Tibial nerve (tissue), 3 donors: ENCODE measurements at regions not wholly inside any gene's neighbourhood (a gene's known extent, or its start where the extent isn't known, plus 50 kb on each side); places are given as distances from the start of the nearest gene placed in this dataset.

Experiments
- POLR2A ChIP-seq, 2 donors: fragments of 450-650 bp; IDR thresholded peaks; one replicate each; pipeline ENCODE4 v1.6.1; 2017; ENCODE audit warnings: antibody characterized with exemption in 2 of 2, mild to moderate bottlenecking in 2 of 2, moderate library complexity in 2 of 2
- TF ChIP-seq, protein P1 (sequence below), 5 experiments: fragments of 200-600 bp in 3 of 5; fragments of 450-650 bp in 2 of 5; sonication (generic) in 3 of 5; IDR thresholded peaks; one replicate each; pipeline ENCODE4 v1.5.1; 2016 to 2019; ENCODE audit warnings: antibody characterized with exemption in 5 of 5, mild to moderate bottlenecking in 3 of 5, moderate library complexity in 2 of 5

DNA sequence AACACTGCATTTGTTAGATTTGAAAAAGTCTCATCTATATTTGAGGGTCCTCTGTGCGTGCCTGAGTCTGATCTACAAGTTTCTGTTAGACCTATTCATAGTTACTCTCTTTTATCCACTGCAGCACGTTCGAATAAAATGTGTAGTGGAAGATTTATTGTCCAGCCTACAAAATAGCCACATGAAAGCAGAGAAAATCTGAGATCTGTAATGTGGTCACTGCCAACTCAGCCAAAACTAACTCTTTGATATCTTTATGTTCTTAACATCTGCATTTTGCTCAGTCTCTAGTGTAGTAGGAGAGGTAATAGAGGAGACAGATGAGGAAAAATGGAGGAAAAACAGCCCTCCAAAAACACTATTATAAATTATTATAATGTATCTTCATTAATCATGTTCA lies 354.0 kb downstream of the NPR3 start:
- TF ChIP-seq, protein P1, sequence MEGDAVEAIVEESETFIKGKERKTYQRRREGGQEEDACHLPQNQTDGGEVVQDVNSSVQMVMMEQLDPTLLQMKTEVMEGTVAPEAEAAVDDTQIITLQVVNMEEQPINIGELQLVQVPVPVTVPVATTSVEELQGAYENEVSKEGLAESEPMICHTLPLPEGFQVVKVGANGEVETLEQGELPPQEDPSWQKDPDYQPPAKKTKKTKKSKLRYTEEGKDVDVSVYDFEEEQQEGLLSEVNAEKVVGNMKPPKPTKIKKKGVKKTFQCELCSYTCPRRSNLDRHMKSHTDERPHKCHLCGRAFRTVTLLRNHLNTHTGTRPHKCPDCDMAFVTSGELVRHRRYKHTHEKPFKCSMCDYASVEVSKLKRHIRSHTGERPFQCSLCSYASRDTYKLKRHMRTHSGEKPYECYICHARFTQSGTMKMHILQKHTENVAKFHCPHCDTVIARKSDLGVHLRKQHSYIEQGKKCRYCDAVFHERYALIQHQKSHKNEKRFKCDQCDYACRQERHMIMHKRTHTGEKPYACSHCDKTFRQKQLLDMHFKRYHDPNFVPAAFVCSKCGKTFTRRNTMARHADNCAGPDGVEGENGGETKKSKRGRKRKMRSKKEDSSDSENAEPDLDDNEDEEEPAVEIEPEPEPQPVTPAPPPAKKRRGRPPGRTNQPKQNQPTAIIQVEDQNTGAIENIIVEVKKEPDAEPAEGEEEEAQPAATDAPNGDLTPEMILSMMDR (IDR thresholded peaks at IDR 0.05): no peak
- no peak for TF ChIP-seq POLR2A (IDR thresholded peaks at IDR 0.05)
